22Rv1 (cell line): ENCODE measurements at regions not wholly inside any gene's neighbourhood (a gene's known extent, or its start where the extent isn't known, plus 50 kb on each side); places are given as distances from the start of the nearest gene placed in this dataset.

Experiments used
- H3K27ac ChIP-seq: fragments of 450-650 bp; 2 replicates; pipeline ENCODE4 v1.5.1; 2017
- CTCF ChIP-seq: fragments of 450-650 bp; IDR thresholded peaks from 2 replicates; pipeline ENCODE4 v1.5.1; 2017; ENCODE audit warnings: mild to moderate bottlenecking
- ZFX ChIP-seq: fragments of 450-650 bp; IDR thresholded peaks from 2 replicates; pipeline ENCODE4 v1.6.1; 2017; ENCODE audit warnings: antibody characterized with exemption, borderline replicate concordance

- no peak for TF ChIP-seq CTCF
- TF ChIP-seq ZFX, result no peak
- no peak overlapping the region for H3K27ac ChIP-seq
Measured at GRCh38 chr18:22549260-22549937, 131.7 kb upstream of the CTAGE1 start.

GRCh38 chr18:22550366-22550765, 132.7 kb upstream of the CTAGE1 start:
- H3K27ac ChIP-seq, result no peak overlapping the region
- TF ChIP-seq CTCF (no peak), ZFX (no peak)

GRCh38 chr18:22550861-22551260, 133.1 kb upstream of the CTAGE1 start:
- no peak overlapping the region for H3K27ac ChIP-seq
- TF ChIP-seq ZFX, result no peak
- TF ChIP-seq CTCF, result no peak

GRCh38 chr18:22551536-22552151, 133.9 kb upstream of the CTAGE1 start:
- no peak overlapping the region for H3K27ac ChIP-seq

GRCh38 chr18:22552254-22552653, 134.5 kb upstream of the CTAGE1 start:
- no peak overlapping the region for H3K27ac ChIP-seq
- no peak for TF ChIP-seq CTCF
- TF ChIP-seq ZFX, result no peak

More at GRCh38 chr18:22551536-22552151, 133.9 kb upstream of the CTAGE1 start:
- TF ChIP-seq CTCF (no peak), ZFX (no peak)

GRCh38 chr18:22552899-22553460, 135.3 kb upstream of the CTAGE1 start:
- TF ChIP-seq ZFX (no peak), CTCF (no peak)
- H3K27ac ChIP-seq, result no peak overlapping the region
